GM12874 (cell line): ENCODE measurements at regions not wholly inside any gene's neighbourhood (a gene's known extent, or its start where the extent isn't known, plus 50 kb on each side); places are given as distances from the start of the nearest gene placed in this dataset.

Experiments
- TF ChIP-seq, protein P1 (sequence below): IDR thresholded peaks from 2 replicates; pipeline ENCODE4 v1.5.1; 2011; ENCODE audit warnings: low read depth, mild to moderate bottlenecking, control low read depth, low read length, moderate library complexity; ENCODE audit not compliant: insufficient read depth

DNA sequence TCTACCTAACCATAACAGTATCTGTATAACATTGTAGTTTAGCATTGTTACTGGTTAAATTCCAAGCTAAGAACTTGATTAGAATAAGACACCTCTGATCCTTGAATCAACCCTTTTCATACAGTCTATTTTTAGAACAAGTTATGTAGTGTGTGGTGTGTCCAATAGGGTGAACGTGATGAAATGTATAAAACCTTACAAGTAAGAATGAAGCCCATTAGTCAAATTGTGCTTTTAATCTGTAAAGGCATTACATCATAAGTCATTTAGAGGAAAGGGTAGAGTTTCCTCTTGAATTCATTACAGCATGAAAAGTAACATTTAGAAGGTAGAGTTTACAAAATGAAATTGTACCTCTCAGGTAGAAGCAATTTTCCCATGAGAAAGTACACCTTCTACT is 479.2 kb downstream of the LTN1 start:
- TF ChIP-seq, protein P1, sequence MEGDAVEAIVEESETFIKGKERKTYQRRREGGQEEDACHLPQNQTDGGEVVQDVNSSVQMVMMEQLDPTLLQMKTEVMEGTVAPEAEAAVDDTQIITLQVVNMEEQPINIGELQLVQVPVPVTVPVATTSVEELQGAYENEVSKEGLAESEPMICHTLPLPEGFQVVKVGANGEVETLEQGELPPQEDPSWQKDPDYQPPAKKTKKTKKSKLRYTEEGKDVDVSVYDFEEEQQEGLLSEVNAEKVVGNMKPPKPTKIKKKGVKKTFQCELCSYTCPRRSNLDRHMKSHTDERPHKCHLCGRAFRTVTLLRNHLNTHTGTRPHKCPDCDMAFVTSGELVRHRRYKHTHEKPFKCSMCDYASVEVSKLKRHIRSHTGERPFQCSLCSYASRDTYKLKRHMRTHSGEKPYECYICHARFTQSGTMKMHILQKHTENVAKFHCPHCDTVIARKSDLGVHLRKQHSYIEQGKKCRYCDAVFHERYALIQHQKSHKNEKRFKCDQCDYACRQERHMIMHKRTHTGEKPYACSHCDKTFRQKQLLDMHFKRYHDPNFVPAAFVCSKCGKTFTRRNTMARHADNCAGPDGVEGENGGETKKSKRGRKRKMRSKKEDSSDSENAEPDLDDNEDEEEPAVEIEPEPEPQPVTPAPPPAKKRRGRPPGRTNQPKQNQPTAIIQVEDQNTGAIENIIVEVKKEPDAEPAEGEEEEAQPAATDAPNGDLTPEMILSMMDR, result no peak

DNA sequence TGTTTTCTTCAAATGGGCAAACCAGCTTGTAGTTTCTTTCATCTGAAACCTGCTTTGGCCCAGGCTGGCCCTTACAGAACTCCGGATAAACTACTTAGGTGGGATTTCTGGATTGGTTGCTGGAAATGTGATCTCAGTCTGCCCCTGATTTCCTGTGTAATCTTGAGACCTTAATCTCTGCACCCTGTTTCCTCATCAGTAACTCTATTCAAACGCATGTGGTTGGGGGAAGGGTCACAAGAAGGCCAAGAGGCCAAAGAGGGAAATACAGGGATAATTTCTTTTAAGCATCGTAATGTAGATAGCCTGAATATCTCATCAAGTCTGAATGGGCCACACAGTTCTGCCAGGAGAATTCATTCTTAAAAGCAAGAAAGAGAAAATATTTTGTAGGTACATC is 483.6 kb downstream of the LTN1 start:
- TF ChIP-seq, protein P1, result no peak

DNA sequence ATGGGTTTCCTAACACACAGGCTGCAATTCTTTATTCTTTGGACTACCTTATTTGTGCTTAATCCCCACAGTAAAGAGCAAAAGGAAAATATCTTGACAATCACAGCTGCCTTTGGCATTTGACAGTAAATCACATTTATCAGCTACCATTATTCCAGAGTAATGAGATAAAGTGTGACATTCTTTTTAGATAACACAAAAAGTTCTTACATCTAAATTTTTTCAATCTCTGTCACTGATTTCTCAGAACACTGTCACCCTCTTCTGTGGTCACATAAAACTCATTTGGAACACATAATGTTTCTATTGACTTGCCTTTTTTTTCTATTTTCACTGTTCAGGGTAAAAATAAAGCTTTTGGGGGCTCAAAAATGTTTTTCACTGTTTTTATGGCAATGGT is 484.6 kb downstream of the LTN1 start:
- TF ChIP-seq, protein P1, result no peak

DNA sequence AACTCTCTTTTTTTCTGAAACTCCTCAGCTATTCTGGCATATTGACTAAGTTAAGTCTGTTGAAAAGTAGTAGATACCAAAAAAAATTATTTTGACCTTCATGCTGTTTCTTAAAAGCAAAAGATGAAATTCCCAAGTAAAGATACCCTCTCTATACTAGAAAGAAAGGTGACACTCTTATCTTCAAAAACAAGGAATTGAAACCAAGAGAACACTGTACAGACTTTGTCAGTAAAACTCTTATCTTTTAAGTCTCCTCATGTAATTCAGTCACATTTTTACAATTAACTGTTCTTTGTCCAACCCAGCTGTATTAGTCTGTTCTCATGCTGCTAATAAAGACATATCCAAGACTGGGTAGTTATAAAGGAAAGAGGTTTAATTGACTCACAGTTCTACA is 496.2 kb downstream of the LTN1 start:
- TF ChIP-seq, protein P1, result no peak

DNA sequence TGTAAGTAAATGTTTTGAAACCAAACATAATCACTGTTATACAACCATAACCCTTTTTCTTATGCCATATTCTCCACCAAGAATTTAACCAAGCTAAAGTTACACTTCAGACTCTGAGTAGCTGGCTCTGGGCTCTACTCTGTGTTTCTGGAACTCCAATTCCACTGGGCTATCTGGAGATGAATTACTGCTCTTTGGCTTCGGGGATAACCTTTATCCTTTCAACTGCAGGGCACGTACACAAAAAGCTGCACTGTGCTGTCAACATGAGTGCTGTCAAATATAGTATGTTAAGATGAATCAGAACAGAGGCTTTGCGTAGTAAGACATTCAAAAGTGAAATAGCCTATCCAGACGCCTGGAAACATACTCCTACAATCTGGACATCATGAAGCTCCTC is 500.6 kb downstream of the LTN1 start:
- TF ChIP-seq, protein P1, result no peak

DNA sequence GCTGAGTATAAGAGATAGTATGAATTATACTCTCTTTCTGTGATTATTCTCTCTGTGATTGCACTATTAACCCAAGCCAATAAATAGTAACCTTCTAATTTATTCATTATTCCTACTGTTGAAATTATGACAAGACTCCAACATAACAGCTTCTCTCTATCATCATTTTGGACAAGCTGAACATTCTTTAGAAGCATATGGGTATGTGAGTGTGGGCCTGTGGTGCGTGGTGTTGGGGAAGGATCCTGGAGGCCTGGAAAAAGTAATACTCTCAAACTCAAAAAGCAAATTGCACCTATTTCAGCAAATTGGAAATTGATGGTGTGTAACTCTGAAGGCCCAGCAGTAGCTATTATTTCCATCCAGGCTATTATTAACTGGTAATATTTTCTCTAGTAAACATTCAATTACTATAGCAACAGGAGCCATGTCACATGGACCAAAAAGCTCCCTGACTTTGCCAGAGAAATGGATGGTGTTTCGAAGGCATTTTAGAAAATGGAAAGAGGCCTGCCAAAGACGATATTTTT is 502.8 kb downstream of the LTN1 start:
- TF ChIP-seq, protein P1, result no peak

DNA sequence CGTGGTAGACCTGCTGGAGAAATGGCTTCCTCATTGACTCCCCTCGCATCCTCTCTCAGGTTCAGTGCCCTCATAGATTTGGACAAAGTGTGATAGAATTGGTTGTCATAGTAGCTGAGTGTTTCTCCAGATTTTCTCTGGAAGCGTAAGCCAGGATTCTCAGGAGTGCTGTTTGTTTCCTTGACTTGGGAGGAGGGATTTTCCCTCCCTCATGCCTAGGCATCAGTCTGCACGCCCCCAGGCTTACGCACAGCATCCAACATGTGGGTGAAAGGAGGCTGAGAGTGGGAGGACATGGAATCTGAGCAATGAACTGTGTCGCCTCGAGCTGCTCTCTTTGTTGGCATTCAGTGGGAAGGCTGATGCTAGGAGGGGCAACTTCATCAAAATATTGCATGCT is 503.5 kb downstream of the LTN1 start:
- TF ChIP-seq, protein P1, result no peak
